SKM-1 (cell line): ENCODE measurements at regions not wholly inside any gene's neighbourhood (a gene's known extent, or its start where the extent isn't known, plus 50 kb on each side); places are given as distances from the start of the nearest gene placed in this dataset.

Source experiments
- DNase-seq: peaks from one replicate; lab custom pipeline; 2025; ENCODE audit not compliant: unreplicated experiment; lab: John Stamatoyannopoulos, UW

DNA sequence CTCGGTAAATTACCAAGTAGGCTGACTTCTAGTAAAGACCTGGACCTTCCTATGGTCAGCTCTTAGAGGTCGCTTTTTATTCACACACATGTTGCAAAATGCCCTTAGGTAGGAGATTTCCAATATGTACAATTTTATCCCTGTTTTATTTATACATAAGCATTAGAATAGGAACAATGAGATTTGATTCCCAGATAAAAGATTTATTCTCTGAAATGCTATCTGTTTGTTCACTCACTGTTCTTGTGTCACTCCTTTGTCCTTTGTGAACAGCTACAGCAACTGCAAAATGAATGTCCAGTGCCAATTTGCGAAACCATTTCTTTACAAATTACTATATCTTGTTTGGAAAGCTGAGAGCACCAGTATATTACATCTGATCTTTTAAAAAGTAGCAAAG, 991.5 kb upstream of the TYRP1 start:
- DNase-seq: no peak

DNA sequence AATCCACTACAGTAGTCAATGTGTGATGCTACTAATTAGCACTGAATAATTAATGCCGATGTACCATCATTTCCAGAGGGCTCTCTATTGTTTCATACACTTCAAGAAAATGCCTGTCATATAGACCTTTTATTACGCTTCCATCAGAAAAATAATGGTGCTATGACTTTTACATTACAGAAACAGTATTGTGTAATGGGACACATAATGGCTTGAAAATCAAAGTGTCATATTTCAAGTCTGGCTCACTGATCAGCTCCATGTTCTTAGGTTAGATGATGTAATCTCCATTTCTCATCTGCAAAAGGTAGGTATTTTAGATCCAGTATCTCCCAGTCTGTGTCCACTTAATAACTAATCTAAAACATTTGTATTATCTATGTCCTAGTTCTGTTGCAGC, 990.6 kb upstream of the TYRP1 start:
- DNase-seq: no peak

DNA sequence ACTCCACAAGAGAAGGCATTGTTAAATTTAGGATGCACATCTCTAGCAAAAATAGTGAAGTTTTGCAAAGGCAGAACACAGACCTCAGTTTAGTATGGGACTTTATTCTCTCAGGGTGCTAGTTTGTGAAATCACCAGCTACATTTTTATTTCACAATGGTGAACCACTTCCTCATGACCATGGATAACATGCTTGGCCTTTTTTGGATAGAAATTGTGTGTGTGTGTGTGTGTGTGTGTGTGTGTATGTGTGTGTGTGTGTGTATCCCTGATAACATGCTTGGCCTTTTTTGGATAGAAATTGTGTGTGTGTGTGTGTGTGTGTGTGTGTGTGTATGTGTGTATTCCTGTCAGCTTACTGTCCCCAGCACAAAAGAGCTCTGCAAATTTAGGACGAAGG, 989.0 kb upstream of the TYRP1 start:
- peak; percentile 44 for DNase-seq

DNA sequence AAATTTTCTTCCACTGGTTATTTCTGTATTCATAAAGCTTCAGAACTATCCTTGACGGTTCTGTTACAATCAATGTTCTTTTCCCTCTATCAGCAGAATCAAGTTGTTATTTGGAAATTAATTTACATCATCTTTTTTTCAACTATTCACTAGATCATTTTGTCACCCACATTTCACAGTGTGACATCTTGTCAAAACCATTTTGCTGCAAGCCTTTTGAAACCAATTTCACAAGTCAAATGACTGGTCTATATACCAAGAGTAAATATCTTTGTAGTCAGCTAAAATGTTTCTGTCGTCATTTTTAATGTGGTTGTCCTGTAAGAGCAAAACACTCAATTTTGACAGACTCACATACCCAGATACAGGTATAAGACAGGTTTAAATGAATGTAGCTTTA, 984.3 kb upstream of the TYRP1 start:
- DNase-seq: no peak

DNA sequence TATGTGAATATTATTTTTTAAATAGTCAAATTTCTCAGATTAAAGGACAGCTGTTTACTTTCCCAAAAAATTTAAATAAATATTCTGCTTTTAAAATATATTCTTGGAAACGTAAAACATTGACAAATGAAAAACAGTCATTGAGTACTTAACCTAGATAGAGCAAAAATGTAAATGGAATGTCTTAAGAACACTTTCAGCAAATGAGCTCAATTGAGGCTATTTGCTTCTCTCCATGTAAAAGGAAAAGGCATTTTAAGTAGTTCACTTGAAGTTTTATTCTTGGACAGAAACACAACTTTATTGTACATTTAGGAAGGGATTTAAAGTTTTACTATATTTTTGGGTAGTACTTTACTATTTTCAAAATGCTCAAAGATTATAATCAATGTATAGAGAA, 983.6 kb upstream of the TYRP1 start:
- DNase-seq: no peak

DNA sequence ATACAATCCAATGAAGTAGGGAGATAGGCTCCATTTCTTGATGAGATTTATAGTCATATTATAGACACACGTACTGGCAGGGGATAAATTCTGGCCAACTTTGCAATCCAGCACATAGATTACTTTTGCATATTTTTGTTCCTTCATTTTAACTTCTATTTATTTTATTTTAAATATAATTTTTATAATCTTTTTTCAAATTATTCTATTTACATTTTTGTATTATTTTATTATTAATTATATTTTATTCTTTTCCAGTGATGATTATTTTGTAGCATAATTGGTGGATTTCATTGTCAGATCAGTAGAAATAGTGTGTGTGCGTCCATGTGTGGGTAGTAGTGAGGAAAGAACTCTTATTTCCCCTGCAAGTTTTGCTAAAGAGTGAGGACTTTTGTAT, 980.1 kb upstream of the TYRP1 start:
- no peak for DNase-seq

DNA sequence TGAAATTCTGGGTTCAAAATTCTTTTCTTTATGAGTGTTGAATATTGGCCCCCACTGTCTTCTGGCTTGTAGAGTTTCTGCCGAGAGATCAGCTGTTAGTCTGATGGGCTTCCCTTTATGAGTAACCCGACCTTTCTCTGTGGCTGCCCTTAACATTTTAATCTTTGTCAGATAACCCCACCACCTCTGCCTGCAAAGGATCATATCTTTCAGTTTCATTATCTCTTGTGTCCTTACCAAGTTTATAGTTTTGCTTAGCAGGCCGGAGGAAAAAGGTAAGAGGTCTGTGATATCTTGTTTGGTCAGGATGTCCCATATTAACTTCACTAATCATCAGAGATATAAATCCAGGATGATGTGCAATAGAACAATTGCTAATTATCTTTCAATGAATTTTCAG, 970.2 kb upstream of the TYRP1 start:
- no peak for DNase-seq

DNA sequence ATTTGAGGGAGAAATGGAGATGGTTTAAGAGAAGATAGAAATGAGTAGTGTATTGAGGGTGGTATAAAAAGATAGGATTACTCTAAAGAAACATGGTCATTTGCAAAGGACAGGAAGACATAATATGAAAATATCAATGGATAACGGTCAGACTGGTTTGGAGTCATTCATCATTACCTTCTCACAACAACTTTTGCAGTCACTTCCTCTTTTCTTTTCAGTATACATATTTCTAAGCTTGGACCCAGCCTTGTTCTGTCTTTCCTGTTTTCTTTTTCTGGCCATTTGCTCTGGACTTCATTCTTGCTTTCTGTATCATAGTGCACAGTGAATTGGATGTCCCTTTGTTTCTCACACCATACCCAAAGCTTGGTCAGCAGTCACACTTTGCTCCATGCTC, 966.5 kb upstream of the TYRP1 start:
- no peak for DNase-seq

DNA sequence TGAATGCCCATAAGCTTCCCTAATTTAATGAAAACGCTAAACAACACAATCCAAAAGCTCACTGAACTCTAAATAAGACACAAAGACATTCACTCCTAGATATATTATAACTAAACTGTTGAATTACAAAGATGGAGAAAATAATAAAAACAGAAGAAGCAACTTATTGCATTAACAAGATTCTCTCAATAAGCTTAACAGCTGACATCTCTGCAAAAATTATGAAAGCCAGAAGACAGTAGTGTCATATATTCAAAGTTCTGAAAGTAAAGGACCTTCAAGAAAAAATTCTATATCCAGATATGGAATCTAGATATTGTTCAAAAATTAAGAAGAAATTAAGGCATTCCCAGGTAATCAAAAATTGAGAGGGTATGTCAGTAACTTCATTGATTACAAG, 957.8 kb upstream of the TYRP1 start:
- DNase-seq: no peak

DNA sequence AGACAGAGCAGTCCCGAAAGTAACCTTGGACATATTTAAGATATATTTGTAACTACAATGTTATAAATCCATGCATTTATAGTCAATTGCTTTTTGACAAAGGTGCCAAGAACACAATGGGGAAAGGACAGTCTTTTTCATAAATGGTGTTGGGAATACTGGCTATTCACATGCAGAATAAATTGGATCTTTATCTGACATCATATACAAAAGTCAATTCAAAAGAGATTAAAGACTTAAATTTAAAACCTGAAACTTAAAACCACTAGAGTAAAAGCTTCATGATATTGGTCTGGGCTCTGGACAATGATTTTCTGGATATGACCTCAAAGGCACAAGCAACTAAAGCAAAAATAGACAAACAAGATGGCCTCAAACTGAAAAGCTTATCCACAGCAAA, 950.7 kb upstream of the TYRP1 start:
- DNase-seq: no peak

DNA sequence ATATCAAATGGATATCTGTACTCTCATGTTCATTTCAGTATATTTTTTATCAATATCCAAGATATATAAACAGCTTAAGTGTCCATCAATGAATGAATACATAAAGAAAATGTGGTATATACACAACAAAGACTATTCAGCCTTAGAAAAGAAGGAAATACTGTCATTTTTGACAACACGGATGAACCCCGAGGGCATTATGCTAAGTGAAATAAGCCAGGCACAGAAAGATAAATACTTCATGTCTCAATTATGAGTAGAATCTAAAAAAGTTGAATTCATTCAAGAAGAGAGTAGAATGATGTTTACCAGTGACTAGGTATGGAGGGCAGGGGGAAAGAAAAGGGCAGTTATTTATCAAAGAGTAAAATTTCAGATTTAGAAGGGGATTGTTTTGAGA, 949.8 kb upstream of the TYRP1 start:
- DNase-seq: no peak

DNA sequence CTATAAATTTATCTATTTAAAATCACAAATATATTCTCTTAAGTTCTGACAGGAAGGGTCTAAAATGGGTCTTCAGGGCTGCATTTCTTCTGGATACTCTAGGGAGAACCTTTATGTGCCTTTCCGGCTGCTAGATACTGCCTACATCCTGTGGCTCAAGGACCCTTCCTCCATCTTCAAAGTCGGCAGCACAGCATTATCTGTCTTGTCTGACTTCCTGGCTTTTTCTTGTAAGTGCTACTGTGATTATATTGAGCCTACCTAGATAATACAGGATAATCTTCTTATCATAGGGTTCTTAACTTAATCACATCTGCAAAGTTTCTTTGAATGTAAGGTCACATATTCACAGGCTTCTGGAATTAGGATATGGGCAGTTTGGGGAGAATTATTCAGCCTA, 943.8 kb upstream of the TYRP1 start:
- DNase-seq: no peak

DNA sequence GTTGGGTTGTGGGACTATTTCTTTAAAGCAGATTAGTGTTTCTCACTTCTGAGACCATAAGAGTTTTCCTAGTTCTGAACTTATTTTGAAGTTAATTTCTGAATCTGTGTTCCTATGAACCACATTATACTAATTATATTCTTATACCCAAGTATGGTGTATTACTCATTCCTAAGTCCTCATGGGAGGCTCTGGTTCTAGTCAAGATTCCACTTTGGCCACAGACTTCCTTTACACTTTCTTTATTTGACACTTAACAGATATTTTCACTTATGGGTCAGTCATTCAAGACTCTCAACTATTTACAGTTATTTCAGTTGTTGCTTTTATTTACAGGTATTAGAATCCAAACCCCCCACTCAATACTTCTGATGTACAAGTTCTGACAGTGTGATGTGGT, 937.2 kb upstream of the TYRP1 start:
- DNase-seq: no peak

DNA sequence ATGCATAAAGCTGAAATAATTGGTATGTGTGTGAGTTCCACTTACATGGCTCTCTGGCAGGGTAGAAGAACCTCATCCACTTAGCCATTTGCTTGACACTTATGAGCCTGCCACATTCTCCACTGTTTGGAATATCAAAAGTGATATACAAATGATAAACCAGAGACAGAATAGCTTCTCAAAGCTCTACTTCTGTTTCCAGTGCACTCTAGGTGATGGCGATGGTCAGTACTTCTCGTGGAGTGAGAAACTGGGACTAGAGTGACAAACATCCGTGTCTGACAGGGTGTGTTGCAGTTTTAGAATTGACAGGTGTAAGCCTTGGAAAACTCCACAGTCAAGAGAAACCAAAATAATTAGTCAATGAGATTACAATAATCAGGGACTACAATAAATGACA, 935.8 kb upstream of the TYRP1 start:
- DNase-seq: no peak

DNA sequence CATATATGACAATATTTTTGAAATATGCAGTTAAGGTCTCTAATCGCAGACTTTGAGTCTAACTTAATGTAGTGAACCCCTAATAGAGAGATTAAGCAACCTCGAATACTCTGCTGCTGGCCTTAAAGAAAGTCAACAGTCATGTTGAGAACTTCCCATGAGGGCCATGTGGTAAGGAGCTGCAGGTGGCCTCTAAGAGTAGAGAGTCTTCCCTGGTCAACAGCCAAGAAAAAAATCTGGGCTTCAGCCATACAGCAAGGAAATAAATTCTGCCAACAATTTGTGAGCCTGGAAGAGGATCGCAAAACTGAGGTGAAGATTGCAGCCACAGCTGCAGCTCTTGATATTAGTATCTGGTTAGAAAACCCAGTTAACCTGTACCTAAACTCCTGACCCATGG, 935.2 kb upstream of the TYRP1 start:
- no peak for DNase-seq

DNA sequence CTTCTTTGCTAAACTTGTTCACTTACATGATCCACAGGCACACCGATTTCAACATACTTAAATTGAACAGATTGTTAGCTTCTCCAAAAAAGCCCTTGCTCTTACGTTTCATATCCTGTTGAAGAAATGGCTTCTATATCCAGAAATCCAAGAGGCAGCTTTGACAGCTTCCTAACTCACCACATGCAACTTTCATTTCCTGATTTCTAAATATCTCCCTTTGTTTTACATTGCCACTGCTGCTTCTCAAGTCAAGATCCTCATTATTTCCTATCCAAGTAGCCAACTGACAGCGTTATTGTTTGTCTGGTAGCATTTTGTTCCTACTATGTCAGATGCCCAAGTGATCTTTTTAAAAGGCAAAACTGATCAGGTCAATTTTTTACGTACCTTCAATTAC, 913.2 kb upstream of the TYRP1 start:
- peak; percentile 21 for DNase-seq

DNA sequence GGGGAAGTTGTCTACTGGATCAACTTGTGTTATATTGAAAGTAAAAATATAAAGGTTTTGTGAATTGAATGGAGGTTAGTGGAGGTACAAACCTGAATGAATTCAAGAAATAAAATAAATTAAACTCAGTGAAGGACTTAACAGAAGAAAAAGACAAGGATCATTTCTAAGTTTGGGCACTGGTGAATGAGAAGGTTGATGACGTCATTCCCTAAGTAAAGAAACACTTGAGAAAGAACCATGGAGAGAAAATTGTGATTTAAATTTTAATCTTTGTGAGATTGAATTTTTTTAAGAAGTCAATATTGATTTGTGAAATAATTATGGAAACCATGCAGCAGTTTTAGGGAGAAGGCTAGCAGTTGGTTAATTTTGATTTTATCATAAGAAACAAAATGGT, 900.3 kb upstream of the TYRP1 start:
- no peak for DNase-seq

DNA sequence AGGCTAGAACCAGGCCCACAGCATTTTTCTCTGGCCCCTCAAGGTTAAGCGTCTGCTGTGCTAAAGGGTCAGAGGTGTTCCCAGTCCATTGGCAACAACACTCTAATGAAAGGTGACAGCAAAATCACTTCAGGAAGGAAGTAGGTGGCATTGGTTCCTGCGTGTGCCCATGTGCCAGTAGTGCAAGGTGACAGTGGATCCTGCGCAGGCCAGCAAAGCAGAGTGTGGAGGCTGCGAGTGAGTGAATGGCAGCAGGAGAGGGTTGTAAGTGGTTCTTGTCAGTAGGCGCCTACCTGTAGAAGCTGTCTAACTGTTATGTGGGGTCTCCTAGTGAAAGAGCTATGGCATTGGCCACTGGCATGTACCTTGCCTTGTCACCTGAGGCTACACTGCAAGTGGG, 898.2 kb upstream of the TYRP1 start:
- no peak for DNase-seq

DNA sequence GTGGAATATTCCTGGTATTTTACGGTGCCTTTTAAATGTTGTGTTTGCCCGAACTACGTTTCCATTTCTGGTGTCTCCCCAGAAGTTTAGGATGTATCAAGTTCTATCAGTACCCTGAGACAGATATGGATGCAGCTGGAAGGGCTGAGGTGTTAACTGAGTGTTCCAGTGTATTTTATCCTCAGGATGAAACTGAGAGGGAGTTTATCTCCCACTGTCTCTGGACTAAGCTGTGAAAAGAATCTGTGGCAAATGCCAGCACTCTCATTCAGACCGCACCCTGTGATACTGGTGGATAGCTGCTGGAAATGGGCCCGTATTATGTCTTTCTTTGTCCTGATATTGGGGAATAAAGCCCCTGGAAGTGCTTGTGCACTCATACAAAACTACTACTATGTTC, 887.2 kb upstream of the TYRP1 start:
- no peak for DNase-seq

DNA sequence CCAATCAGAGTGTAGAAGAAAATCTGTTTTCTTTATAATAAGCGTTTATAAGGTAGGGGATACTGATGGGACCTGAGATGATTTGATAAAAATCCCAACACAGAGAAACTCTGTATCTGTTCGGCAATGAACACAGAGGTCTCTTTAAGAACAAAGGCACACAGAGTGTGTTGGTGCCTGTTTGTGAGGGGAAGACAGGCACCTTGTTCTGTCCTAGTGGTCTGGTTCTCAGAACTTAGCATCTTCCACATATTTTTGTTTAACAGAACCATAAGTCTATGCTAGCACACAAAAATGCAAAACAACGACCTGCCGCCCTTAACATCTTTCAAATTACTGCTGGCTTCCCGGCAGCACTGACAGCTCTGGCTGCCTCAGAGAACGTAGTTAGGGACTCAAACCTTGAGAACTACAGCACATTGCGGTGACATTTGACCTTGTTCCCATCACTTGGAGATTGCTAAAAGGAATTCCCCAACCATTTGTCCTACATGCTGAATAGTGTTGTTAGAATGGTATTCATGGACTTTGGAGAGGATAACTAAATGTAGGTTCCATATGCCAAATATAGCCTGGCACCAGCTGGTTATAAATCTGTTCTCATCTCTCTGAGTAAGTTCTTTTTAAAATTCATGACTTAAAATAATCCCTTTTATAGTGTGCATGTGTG, 871.7 kb upstream of the TYRP1 start:
- DNase-seq: no peak

DNA sequence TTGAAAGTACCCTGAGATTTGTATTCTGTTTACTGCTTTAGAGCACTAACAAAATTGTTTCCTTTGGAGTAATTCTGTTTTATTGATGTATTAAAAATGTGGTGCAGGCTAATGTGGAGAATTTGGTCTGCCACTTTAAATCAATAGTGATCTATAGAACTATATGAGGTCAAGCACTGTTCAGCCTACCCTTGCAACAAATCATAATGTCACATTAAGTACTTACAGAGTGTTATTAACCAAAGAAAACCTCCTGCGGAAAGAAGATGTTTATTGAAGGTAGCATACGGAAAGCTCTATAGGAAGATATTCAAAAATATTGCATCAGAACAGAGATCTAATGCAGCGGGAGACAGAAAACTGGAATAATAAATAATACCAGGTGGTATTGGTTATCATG, 865.0 kb upstream of the TYRP1 start:
- DNase-seq: no peak

DNA sequence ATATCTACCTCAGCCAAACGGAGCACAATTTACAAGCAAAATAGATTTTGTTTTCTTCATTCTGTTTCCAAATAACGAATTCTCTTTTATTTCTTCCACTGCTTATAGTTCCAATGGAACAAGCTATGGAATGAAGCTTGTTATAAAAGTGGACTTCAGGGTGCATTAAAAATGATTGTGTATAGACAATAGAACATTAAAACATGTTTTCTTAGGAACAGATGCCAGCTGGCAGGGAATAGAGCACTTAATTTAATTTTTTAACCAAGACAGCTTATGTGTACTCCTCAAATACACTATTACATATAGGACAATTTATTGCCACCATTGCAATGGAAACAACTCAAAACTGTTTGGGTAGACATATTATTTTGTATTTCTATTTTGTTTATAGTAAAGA, 860.1 kb upstream of the TYRP1 start:
- DNase-seq: no peak

DNA sequence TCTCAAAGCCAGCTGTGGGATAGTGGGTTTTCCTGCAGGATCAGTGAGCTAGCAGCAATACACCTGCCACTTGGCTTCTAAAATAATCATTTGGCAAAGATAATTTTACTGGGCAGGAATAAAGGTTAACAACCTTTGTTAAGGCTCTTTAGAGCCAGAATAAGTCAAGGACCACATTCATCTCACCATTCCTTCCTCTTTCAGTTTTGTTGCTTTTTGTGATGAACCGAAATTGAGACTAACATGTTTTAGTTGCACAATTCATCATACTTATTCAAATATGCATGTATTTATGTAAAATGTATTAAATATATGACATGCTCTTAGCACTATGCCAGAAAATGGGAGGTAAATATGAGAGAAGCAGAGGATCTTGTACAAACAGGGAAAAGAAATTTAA, 824.4 kb upstream of the TYRP1 start:
- DNase-seq: no peak

DNA sequence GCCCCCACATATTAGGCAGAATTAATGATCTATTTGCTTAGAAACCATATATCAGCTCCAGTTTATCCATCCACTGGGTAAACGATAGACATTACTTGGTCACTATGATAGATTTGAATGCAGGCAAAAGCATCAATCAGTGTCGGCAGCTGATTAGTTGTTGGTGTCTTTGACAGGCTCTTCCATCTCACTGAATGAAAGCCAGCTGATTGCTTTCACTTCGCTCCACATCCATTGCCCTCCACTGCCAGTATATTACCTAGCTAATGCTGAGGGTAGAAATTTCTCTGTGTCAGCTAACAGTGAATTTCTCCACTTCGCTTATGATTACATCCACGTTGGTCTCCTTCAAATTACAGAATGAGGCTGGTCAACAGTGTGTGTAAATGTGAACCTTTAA, 821.3 kb upstream of the TYRP1 start:
- no peak for DNase-seq
